NT2/D1 (cell line): ENCODE measurements at regions not wholly inside any gene's neighbourhood (a gene's known extent, or its start where the extent isn't known, plus 50 kb on each side); places are given as distances from the start of the nearest gene placed in this dataset.

Source experiments
- SUZ12 ChIP-seq: IDR thresholded peaks from 2 replicates; pipeline ENCODE4 v1.6.1; 2011; ENCODE audit not compliant: insufficient read length, insufficient read depth; ENCODE audit errors: extremely low read depth
- YY1 ChIP-seq: IDR thresholded peaks from 2 replicates; pipeline ENCODE4 v1.6.1; 2011; ENCODE audit not compliant: insufficient read length, insufficient read depth

- TF ChIP-seq YY1 (no peak), SUZ12 (no peak)
Observed at GRCh38 chr3:96700322-96701315, 113.8 kb upstream of the EPHA6 start.
